ENCODE measurements at regions not wholly inside any gene's neighbourhood (a gene's known extent, or its start where the extent isn't known, plus 50 kb on each side); places are given as distances from the start of the nearest gene placed in this dataset.

- FAIRE-seq (no peak), DNase-seq (ENCODE audit: insufficient read length, low spot score) (no peak)
Observed at GRCh38 chr13:37412241-37412921, 186.2 kb downstream of the POSTN start.

GRCh38 chr13:37410316-37410715 is 188.3 kb downstream of the POSTN start:
- no peak for DNase-seq (ENCODE audit: insufficient read length, low spot score)
- no peak for FAIRE-seq

- FAIRE-seq (no peak), DNase-seq (ENCODE audit: insufficient read length, low spot score) (no peak)
Observed at GRCh38 chr13:37409756-37410155, 188.8 kb downstream of the POSTN start.

- no peak for DNase-seq (ENCODE audit: insufficient read length, low spot score)
- no peak for FAIRE-seq
Observed at GRCh38 chr13:37407156-37407555, 191.4 kb downstream of the POSTN start.

- FAIRE-seq (no peak), DNase-seq (ENCODE audit: insufficient read length, low spot score) (no peak)
Observed at GRCh38 chr13:37406031-37406430, 192.5 kb downstream of the POSTN start.

GRCh38 chr13:37403776-37404527 is 194.6 kb downstream of the POSTN start:
- DNase-seq (ENCODE audit: insufficient read length, low spot score) (no peak), FAIRE-seq (no peak)

- FAIRE-seq (no peak), DNase-seq (ENCODE audit: insufficient read length, low spot score) (no peak)
Observed at GRCh38 chr13:37401721-37402120, 196.8 kb downstream of the POSTN start.

- FAIRE-seq (no peak), DNase-seq (ENCODE audit: insufficient read length, low spot score) (no peak)
Observed at GRCh38 chr13:37397535-37397934, 201.0 kb downstream of the POSTN start.

GRCh38 chr13:37395544-37395943 is 203.0 kb downstream of the POSTN start:
- FAIRE-seq: no peak
- DNase-seq (ENCODE audit: insufficient read length, low spot score): no peak

GRCh38 chr13:37392389-37392788 is 206.2 kb downstream of the POSTN start:
- FAIRE-seq: no peak
- DNase-seq (ENCODE audit: insufficient read length, low spot score): no peak

GRCh38 chr13:37390735-37391134 is 207.8 kb downstream of the POSTN start:
- FAIRE-seq (no peak), DNase-seq (ENCODE audit: insufficient read length, low spot score) (no peak)

- no peak for FAIRE-seq
Observed at GRCh38 chr13:37385956-37386670, 212.5 kb downstream of the POSTN start.

GRCh38 chr13:37385248-37385647 is 213.3 kb downstream of the POSTN start:
- FAIRE-seq (no peak), DNase-seq (ENCODE audit: insufficient read length, low spot score) (no peak)

More at GRCh38 chr13:37385956-37386670, 212.5 kb downstream of the POSTN start:
- no peak for DNase-seq (ENCODE audit: insufficient read length, low spot score)

- no peak for DNase-seq (ENCODE audit: insufficient read length, low spot score)
- FAIRE-seq: no peak
Observed at GRCh38 chr13:37383856-37384370, 214.7 kb downstream of the POSTN start.

- DNase-seq (ENCODE audit: insufficient read length, low spot score): no peak
- no peak for FAIRE-seq
Observed at GRCh38 chr13:37383046-37383445, 215.5 kb downstream of the POSTN start.

- FAIRE-seq: no peak
Observed at GRCh38 chr13:37382146-37382545, 216.4 kb downstream of the POSTN start.

GRCh38 chr13:37381502-37381901 is 217.1 kb downstream of the POSTN start:
- FAIRE-seq (no peak), DNase-seq (ENCODE audit: insufficient read length, low spot score) (no peak)

More at GRCh38 chr13:37382146-37382545, 216.4 kb downstream of the POSTN start:
- no peak for DNase-seq (ENCODE audit: insufficient read length, low spot score)

GRCh38 chr13:37379841-37380240 is 218.7 kb downstream of the POSTN start:
- DNase-seq (ENCODE audit: insufficient read length, low spot score): no peak
- no peak for FAIRE-seq

GRCh38 chr13:37375724-37376123 is 222.8 kb downstream of the POSTN start:
- FAIRE-seq: no peak
- DNase-seq (ENCODE audit: insufficient read length, low spot score): no peak

GRCh38 chr13:37375071-37375470 is 223.5 kb downstream of the POSTN start:
- DNase-seq (ENCODE audit: insufficient read length, low spot score) (no peak), FAIRE-seq (no peak)

GRCh38 chr13:37369616-37370015 is 229.0 kb downstream of the POSTN start:
- DNase-seq (ENCODE audit: insufficient read length, low spot score) (no peak), FAIRE-seq (no peak)

All from HTR-8/SVneo (cell line).